Umbilical cord (tissue), 1 donor: ENCODE measurements at regions not wholly inside any gene's neighbourhood (a gene's known extent, or its start where the extent isn't known, plus 50 kb on each side); places are given as distances from the start of the nearest gene placed in this dataset.

Source experiments
- DNase-seq: peaks from one replicate; pipeline ENCODE4 v3.0.0-alpha.2; 2015; ENCODE audit warnings: low spot score

GRCh38 chr6:142561511-142562265 lies 259.9 kb downstream of the ADGRG6 start:
- DNase-seq: no peak

- no peak for DNase-seq
Measured at GRCh38 chr6:142562865-142563264, 261.1 kb downstream of the ADGRG6 start.

- DNase-seq: peak; percentile 65
Measured at GRCh38 chr6:142566628-142567396, 265.0 kb downstream of the ADGRG6 start.

GRCh38 chr6:142567461-142567860 lies 265.7 kb downstream of the ADGRG6 start:
- no peak for DNase-seq

- DNase-seq: peak; percentile 34
Measured at GRCh38 chr6:142568857-142569597, 267.2 kb downstream of the ADGRG6 start.

- peak; percentile 20 for DNase-seq
Measured at GRCh38 chr6:142569676-142570075, 267.9 kb downstream of the ADGRG6 start.

GRCh38 chr6:142570221-142570671 lies 268.4 kb downstream of the ADGRG6 start:
- peak; percentile 42 for DNase-seq

GRCh38 chr6:142592876-142593275 lies 291.1 kb downstream of the ADGRG6 start:
- no peak for DNase-seq

- no peak for DNase-seq
Measured at GRCh38 chr6:142597836-142598235, 296.0 kb downstream of the ADGRG6 start.

- no peak for DNase-seq
Measured at GRCh38 chr6:142601427-142601826, 299.6 kb downstream of the ADGRG6 start.

GRCh38 chr6:142602972-142603371 lies 301.2 kb downstream of the ADGRG6 start:
- DNase-seq: no peak

GRCh38 chr6:142605922-142606485 lies 304.2 kb downstream of the ADGRG6 start:
- no peak for DNase-seq

GRCh38 chr6:142612956-142613355 lies 311.1 kb downstream of the ADGRG6 start:
- DNase-seq: no peak

- DNase-seq: no peak
Measured at GRCh38 chr6:142613981-142614380, 312.2 kb downstream of the ADGRG6 start.

GRCh38 chr6:142617158-142617557 lies 315.4 kb downstream of the ADGRG6 start:
- no peak for DNase-seq

GRCh38 chr6:142621822-142622221 lies 320.0 kb downstream of the ADGRG6 start:
- DNase-seq: no peak

GRCh38 chr6:142624978-142625715 lies 319.8 kb downstream of the HIVEP2 start:
- no peak for DNase-seq

- DNase-seq: no peak
Measured at GRCh38 chr6:142627474-142627873, 317.5 kb downstream of the HIVEP2 start.

GRCh38 chr6:142631517-142632385 lies 313.2 kb downstream of the HIVEP2 start:
- no peak for DNase-seq

GRCh38 chr6:142633317-142633716 lies 311.7 kb downstream of the HIVEP2 start:
- DNase-seq: no peak
